ENCODE measurements at regions not wholly inside any gene's neighbourhood (a gene's known extent, or its start where the extent isn't known, plus 50 kb on each side); places are given as distances from the start of the nearest gene placed in this dataset.

DNA sequence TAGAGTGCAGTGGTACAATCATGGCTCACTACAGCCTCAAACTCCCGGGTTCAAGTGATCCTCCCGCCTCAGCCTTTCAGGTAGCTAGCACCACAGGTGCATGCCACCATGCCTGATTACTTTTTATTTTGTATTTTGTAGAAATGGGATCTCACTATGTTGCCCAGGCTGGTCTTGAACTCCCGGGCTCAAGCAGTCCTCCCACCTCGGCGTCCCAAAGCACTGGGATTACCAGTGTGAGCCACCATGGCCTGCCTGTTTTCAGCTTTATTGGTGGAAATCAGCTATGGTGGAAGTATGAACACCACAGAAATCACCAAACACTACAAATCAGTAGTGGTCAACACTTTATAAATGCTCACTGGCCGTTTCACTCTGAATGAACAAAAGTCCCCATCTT lies 299.9 kb upstream of the LYZL1 start:
- TF ChIP-seq CTCF (conservative IDR thresholded peaks at IDR 0.05; ENCODE audit: low read depth, low read length): no peak
- no peak for TF ChIP-seq EZH2 (IDR thresholded peaks at IDR 0.05; ENCODE audit: borderline replicate concordance, low read depth, low read length, poor library complexity, severe bottlenecking)

Data from A673 (cell line).